ENCODE measurements at regions not wholly inside any gene's neighbourhood (a gene's known extent, or its start where the extent isn't known, plus 50 kb on each side); places are given as distances from the start of the nearest gene placed in this dataset.

- TF ChIP-seq ZNF596 (tag by site-specific recombination; IDR thresholded peaks at IDR 0.05): no peak
- TF ChIP-seq CTCF (tag by site-specific recombination; IDR thresholded peaks at IDR 0.05): no peak
- no peak for TF ChIP-seq TCF7L2 (IDR thresholded peaks at IDR 0.05; ENCODE audit: borderline replicate concordance, low read depth, low read length)
- TF ChIP-seq ZNF121 (tag by site-specific recombination; IDR thresholded peaks at IDR 0.05): no peak
- no peak for TF ChIP-seq HOXA7 (CRISPR knock-in tag; IDR thresholded peaks at IDR 0.05; ENCODE audit: borderline replicate concordance)
- TF ChIP-seq ZNF223 (tag by site-specific recombination; IDR thresholded peaks at IDR 0.05): no peak
- no peak for TF ChIP-seq ZNF280D (tag by site-specific recombination; IDR thresholded peaks at IDR 0.05)
- no peak for TF ChIP-seq ZNF398 (tag by site-specific recombination; IDR thresholded peaks at IDR 0.05)
- TF ChIP-seq ZNF837 (tag by site-specific recombination; IDR thresholded peaks at IDR 0.05): no peak
- no peak for TF ChIP-seq ZNF239 (tag by site-specific recombination; IDR thresholded peaks at IDR 0.05)
Observed at GRCh38 chr20:6832811-6833210, 65.3 kb downstream of the BMP2 start.
